KMS-11 (cell line): ENCODE measurements at regions not wholly inside any gene's neighbourhood (a gene's known extent, or its start where the extent isn't known, plus 50 kb on each side); places are given as distances from the start of the nearest gene placed in this dataset.

Experiments
- H2AFZ ChIP-seq: fragments of 200-600 bp; sonication (generic); 2 replicates; pipeline ENCODE4 v1.6.1; 2016; ENCODE audit warnings: antibody characterized with exemption, mixed run types, low read depth
- H3K27ac ChIP-seq: fragments of 200-600 bp; sonication (generic); 2 replicates; pipeline ENCODE4 v1.6.1; 2016; ENCODE audit warnings: mild to moderate bottlenecking, mixed run types
- H3K27me3 ChIP-seq: fragments of 200-600 bp; sonication (generic); 2 replicates; pipeline ENCODE4 v1.6.1; 2017; ENCODE audit warnings: mild to moderate bottlenecking, low read depth, mixed run types, moderate library complexity; ENCODE audit not compliant: insufficient read depth
- H3K36me3 ChIP-seq: fragments of 200-600 bp; sonication (generic); 2 replicates; pipeline ENCODE4 v1.6.1; 2017; ENCODE audit warnings: mild to moderate bottlenecking, mixed run types; ENCODE audit not compliant: insufficient read depth
- H3K4me1 ChIP-seq: fragments of 200-600 bp; sonication (generic); 2 replicates; pipeline ENCODE4 v1.6.1; 2016; ENCODE audit warnings: mild to moderate bottlenecking, low read depth, mixed run types; ENCODE audit not compliant: poor library complexity, severe bottlenecking
- H3K4me2 ChIP-seq: fragments of 200-600 bp; sonication (generic); 2 replicates; pipeline ENCODE4 v1.7.0; 2016; ENCODE audit warnings: mild to moderate bottlenecking, mixed run types
- H3K4me3 ChIP-seq: fragments of 200-600 bp; sonication (generic); IDR thresholded peaks from 2 replicates; pipeline ENCODE4 v1.6.1; 2017; ENCODE audit warnings: low read depth, low read length, mixed read lengths; ENCODE audit not compliant: insufficient read depth
- H3K79me2 ChIP-seq: fragments of 200-600 bp; sonication (generic); 2 replicates; pipeline ENCODE4 v1.6.1; 2016; ENCODE audit warnings: low read depth, mixed run types; ENCODE audit not compliant: insufficient read depth
- H3K9ac ChIP-seq: fragments of 200-600 bp; sonication (generic); 2 replicates; pipeline ENCODE4 v1.6.1; 2016; ENCODE audit warnings: mild to moderate bottlenecking, mixed run types
- H4K20me1 ChIP-seq: fragments of 200-600 bp; sonication (generic); 2 replicates; pipeline ENCODE4 v1.6.1; 2016; ENCODE audit warnings: mild to moderate bottlenecking, mixed run types; ENCODE audit not compliant: insufficient read depth
- CTCF ChIP-seq: fragments of 200-600 bp; sonication (generic); conservative IDR thresholded peaks from 2 replicates; pipeline ENCODE4 v1.6.1; 2017; ENCODE audit warnings: low read depth, mild to moderate bottlenecking, antibody characterized with exemption, low read length, moderate library complexity, mixed read lengths

DNA sequence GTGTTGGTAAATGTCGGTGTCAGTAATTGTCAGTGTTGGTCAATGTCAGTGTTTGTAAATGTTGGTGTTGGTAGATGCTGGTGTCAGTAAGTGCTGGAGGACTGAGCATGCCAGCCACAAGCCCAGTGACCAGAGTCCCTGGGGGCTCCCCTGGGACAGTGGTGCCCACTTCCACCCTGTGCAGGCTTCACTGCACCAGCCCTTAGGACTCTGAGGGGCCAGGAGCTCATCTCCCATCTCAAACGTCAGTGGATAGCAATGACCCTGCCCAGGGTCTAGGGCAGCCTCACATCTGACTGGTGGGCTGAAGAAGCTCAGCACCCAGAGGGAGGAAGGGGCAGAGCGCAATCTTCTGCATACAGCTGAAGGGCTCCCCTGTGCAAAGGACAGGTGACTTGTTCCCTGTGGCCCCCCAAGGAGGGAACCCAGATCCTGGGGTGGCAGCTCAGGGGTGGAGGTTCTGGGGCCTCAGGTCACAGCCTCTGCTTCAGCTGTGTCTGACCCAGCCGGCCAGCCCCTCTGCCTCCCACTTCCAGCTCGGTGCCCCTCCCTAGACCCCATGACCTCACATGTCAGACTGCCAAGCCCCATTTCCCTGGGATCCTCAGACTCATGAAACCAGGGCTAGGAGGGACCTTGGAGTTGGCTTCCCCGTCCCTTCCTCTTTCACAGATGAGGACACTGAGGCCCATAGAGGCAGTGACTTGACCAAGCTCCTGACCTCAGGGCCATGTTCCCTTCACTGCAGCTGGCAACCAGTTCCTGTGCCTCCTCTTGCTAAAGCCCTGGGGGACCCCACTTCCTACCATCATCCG is 138.4 kb downstream of the CRYBB2 start:
- no peaks in the 10 kb centered on the region for H4K20me1 ChIP-seq
- H3K36me3 ChIP-seq: no peaks in the 10 kb centered on the region
- no peaks in the 10 kb centered on the region for H3K27me3 ChIP-seq
- no peaks in the 10 kb centered on the region for H3K4me1 ChIP-seq
- H3K4me3 ChIP-seq: no peak overlapping the region
- H3K27ac ChIP-seq: no peak overlapping the region
- H3K79me2 ChIP-seq: no peaks in the 10 kb centered on the region
- H2AFZ ChIP-seq: no peak overlapping the region
- H3K9ac ChIP-seq: no peak overlapping the region
- no peak for TF ChIP-seq CTCF
- no peak overlapping the region for H3K4me2 ChIP-seq

- no peaks in the 10 kb centered on the region for H3K36me3 ChIP-seq
- no peaks in the 10 kb centered on the region for H4K20me1 ChIP-seq
- H3K27me3 ChIP-seq: no peaks in the 10 kb centered on the region
- H3K4me2 ChIP-seq: no peak overlapping the region
- H2AFZ ChIP-seq: no peak overlapping the region
- no peak overlapping the region for H3K4me3 ChIP-seq
- no peak for TF ChIP-seq CTCF
- H3K79me2 ChIP-seq: no peaks in the 10 kb centered on the region
- H3K27ac ChIP-seq: no peak overlapping the region
- no peaks in the 10 kb centered on the region for H3K4me1 ChIP-seq
- no peak overlapping the region for H3K9ac ChIP-seq
These were observed 139.2 kb downstream of the CRYBB2 start for GRCh38 chr22:25358421-25359170.

- no peak overlapping the region for H3K4me3 ChIP-seq
These were observed 140.3 kb downstream of the CRYBB2 start for GRCh38 chr22:25359601-25360261.

More at GRCh38 chr22:25359601-25360261, 140.3 kb downstream of the CRYBB2 start:
- no peaks in the 10 kb centered on the region for H3K79me2 ChIP-seq
- no peak overlapping the region for H3K9ac ChIP-seq
- H2AFZ ChIP-seq: no peak overlapping the region
- H3K27me3 ChIP-seq: no peaks in the 10 kb centered on the region
- H4K20me1 ChIP-seq: no peaks in the 10 kb centered on the region
- H3K4me1 ChIP-seq: no peaks in the 10 kb centered on the region
- H3K4me2 ChIP-seq: no peak overlapping the region
- TF ChIP-seq CTCF: no peak
- no peaks in the 10 kb centered on the region for H3K36me3 ChIP-seq
- no peak overlapping the region for H3K27ac ChIP-seq
